B cell (primary cell): ENCODE measurements at regions not wholly inside any gene's neighbourhood (a gene's known extent, or its start where the extent isn't known, plus 50 kb on each side); places are given as distances from the start of the nearest gene placed in this dataset.

Experiments
- ATAC-seq: fragments of 200-7000 bp; cut with Tn5 transposase; one replicate; pipeline ENCODE4 v1.10.0; 2021; ENCODE audit warnings: low read depth, mild to moderate bottlenecking, moderate number of reproducible peaks, moderate library complexity
- CTCF ChIA-PET: fragments of 350-600 bp; sonication (Branson Sonifier 250); formaldehyde crosslinking; loops from one replicate; lab custom pipeline; 2021; ENCODE audit warnings: antibody characterized with exemption, inconsistent platforms; lab: Charles Lee
- POLR2A ChIA-PET: fragments of 350-600 bp; sonication (Branson Sonifier 250); formaldehyde crosslinking; loops from one replicate; lab custom pipeline; 2021; ENCODE audit warnings: antibody characterized with exemption; lab: Charles Lee
- DNase-seq: peaks from one replicate; pipeline ENCODE4 v3.0.0; 2013
- H2AFZ ChIP-seq: 2 replicates; pipeline ENCODE4 v1.6.1; 2012; ENCODE audit warnings: mild to moderate bottlenecking, low read depth, low read length; ENCODE audit not compliant: insufficient read depth, poor library complexity, severe bottlenecking
- H3K27ac ChIP-seq, 2 donors: 1 replicate in 1 of 2; 2 replicates in 1 of 2; pipeline ENCODE4 v1.5.1; 2012 to 2013; ENCODE audit warnings: low read length in 2 of 2, mild to moderate bottlenecking in 2 of 2, moderate library complexity in 1 of 2
- H3K27me3 ChIP-seq, 4 experiments: fragments of 200-600 bp in 1 of 4; sonication (generic) in 1 of 4; replicated peaks in 1 of 4; 1 replicate in 2 of 4; 2 replicates in 2 of 4; pipeline versions ENCODE4 v1.6.1 to v1.7.0; 2013 to 2016; ENCODE audit warnings: low read length in 3 of 4, mild to moderate bottlenecking in 2 of 4, mixed read lengths in 1 of 4, moderate library complexity in 1 of 4; ENCODE audit not compliant: insufficient read depth in 4 of 4, control insufficient read depth in 3 of 4; ENCODE audit errors: control extremely low read depth in 1 of 4
- H3K36me3 ChIP-seq, 2 experiments: replicated peaks in 1 of 2; 1 replicate in 1 of 2; 2 replicates in 1 of 2; pipeline versions ENCODE4 v1.6.1 to v1.7.1; 2013; ENCODE audit warnings: low read length in 1 of 2; ENCODE audit not compliant: insufficient read depth in 2 of 2, control insufficient read depth in 1 of 2; ENCODE audit errors: control extremely low read depth in 1 of 2, extremely low read depth in 1 of 2
- H3K4me1 ChIP-seq, 2 donors: fragments of 200-600 bp in 1 of 2; sonication (generic) in 1 of 2; 1 replicate in 1 of 2; 2 replicates in 1 of 2; pipeline versions ENCODE4 v1.5.1 to v1.6.1; 2013 to 2017; ENCODE audit warnings: low read length in 2 of 2; ENCODE audit not compliant: control insufficient read depth in 2 of 2, insufficient read depth in 2 of 2
- H3K4me2 ChIP-seq: replicated peaks from 2 replicates; pipeline ENCODE3; 2012; ENCODE audit warnings: mild to moderate bottlenecking, low read depth, low read length; ENCODE audit not compliant: poor library complexity, severe bottlenecking
- H3K4me3 ChIP-seq, 5 experiments: fragments of 200-600 bp in 1 of 5; sonication (generic) in 1 of 5; 1 replicate in 3 of 5; 2 replicates in 2 of 5; pipeline versions ENCODE4 v1.5.1 to v1.7.0; 2011 to 2016; ENCODE audit warnings: low read length in 4 of 5, mild to moderate bottlenecking in 4 of 5, low read depth in 2 of 5, control low read depth in 1 of 5, moderate library complexity in 1 of 5; ENCODE audit not compliant: insufficient read depth in 1 of 5; ENCODE audit errors: control extremely low read depth in 1 of 5, extremely low read depth in 1 of 5
- H3K79me2 ChIP-seq: fragments of 200-600 bp; sonication (generic); one replicate; pipeline ENCODE4 v1.6.0; 2016; ENCODE audit warnings: low read length; ENCODE audit not compliant: control insufficient read depth, insufficient read depth
- H3K9ac ChIP-seq: fragments of 200-600 bp; sonication (generic); 2 replicates; pipeline ENCODE4 v1.6.1; 2017; ENCODE audit warnings: mild to moderate bottlenecking, low read length, moderate library complexity
- H3K9me3 ChIP-seq, 3 donors: one replicate each; pipeline versions ENCODE4 v1.6.1 to v1.7.1; 2013; ENCODE audit warnings: low read length in 2 of 3; ENCODE audit not compliant: control insufficient read depth in 2 of 3, insufficient read depth in 1 of 3; ENCODE audit errors: control extremely low read depth in 1 of 3
- H4K20me1 ChIP-seq: 2 replicates; pipeline ENCODE4 v1.6.0; 2012; ENCODE audit warnings: mild to moderate bottlenecking, low read length; ENCODE audit not compliant: insufficient read depth, control insufficient read depth, poor library complexity, severe bottlenecking
- H3K27ac Mint-ChIP-seq: one replicate; pipeline ENCODE4 v1.8.0; 2021; ENCODE audit warnings: mixed read lengths
- H3K27me3 Mint-ChIP-seq: one replicate; pipeline ENCODE4 v1.8.0; 2021; ENCODE audit warnings: mixed read lengths
- H3K4me1 Mint-ChIP-seq: one replicate; pipeline ENCODE4 v1.8.0; 2021; ENCODE audit warnings: mixed read lengths
- H3K4me3 Mint-ChIP-seq: one replicate; pipeline ENCODE4 v1.8.0; 2021; ENCODE audit warnings: mixed read lengths
- H3K9me3 Mint-ChIP-seq: one replicate; pipeline ENCODE4 v1.8.0; 2022; ENCODE audit warnings: mixed read lengths; ENCODE audit not compliant: insufficient read depth
- CTCF ChIP-seq: fragments of 200-600 bp; IDR thresholded peaks from one replicate; pipeline ENCODE4 v1.8.0; 2022; ENCODE audit warnings: antibody characterized with exemption, mild to moderate bottlenecking
- EZH2 ChIP-seq: IDR thresholded peaks from 2 replicates; pipeline ENCODE4 v1.6.1; 2012; ENCODE audit warnings: borderline replicate concordance, low read depth, mild to moderate bottlenecking, moderate library complexity, low read length; ENCODE audit not compliant: insufficient read depth, poor library complexity, severe bottlenecking
- WGBS: methylation state at CpG from one replicate; pipeline ENCODE4 v1.1.5; 2013; ENCODE audit warnings: missing lambda C conversion rate; ENCODE audit not compliant: insufficient coverage; 5-methylcytosine and 5-hydroxymethylcytosine counted together
- intact Hi-C: fragments of 100-400 bp; cut with micrococcal nuclease; formaldehyde crosslinking; loops from one replicate; pipeline ENCODE4 v1.10.0; 2022

- H3K27ac ChIP-seq = no peak overlapping the region
- H3K9me3 Mint-ChIP-seq = no peaks in the 10 kb centered on the region
- POLR2A ChIA-PET = no interaction called here
- H3K36me3 ChIP-seq = no peaks in the 10 kb centered on the region
- H3K4me1 ChIP-seq = peaks cover 7 to 9% of the 10 kb centered on the region in 2 donors
- peaks cover 9% of the 10 kb centered on the region for H3K4me1 Mint-ChIP-seq
- H3K27me3 ChIP-seq = no peaks in the 10 kb centered on the region
- H4K20me1 ChIP-seq = no peaks in the 10 kb centered on the region
- H3K4me3 ChIP-seq = no peak overlapping the region
- H3K4me3 Mint-ChIP-seq = no peak overlapping the region
- no peaks in the 10 kb centered on the region for H3K79me2 ChIP-seq
- H3K27ac Mint-ChIP-seq = no peak overlapping the region
- CTCF ChIA-PET = no interaction called here
- no peak overlapping the region for H3K4me2 ChIP-seq
- no peaks in the 10 kb centered on the region for H3K27me3 Mint-ChIP-seq
- intact Hi-C loops = no loop called here
- no peaks in the 10 kb centered on the region for H3K9me3 ChIP-seq
- TF ChIP-seq CTCF (no peak), EZH2 (no peak)
- no peak overlapping the region for H2AFZ ChIP-seq
- no peak overlapping the region for H3K9ac ChIP-seq
- no peak for ATAC-seq
- 90% methylated on average over 13 of the region's 15 CpGs for WGBS
- DNase-seq = no peak
These were observed 221.2 kb upstream of the ANKRD55 start for GRCh38 chr5:56454219-56454862.

DNA sequence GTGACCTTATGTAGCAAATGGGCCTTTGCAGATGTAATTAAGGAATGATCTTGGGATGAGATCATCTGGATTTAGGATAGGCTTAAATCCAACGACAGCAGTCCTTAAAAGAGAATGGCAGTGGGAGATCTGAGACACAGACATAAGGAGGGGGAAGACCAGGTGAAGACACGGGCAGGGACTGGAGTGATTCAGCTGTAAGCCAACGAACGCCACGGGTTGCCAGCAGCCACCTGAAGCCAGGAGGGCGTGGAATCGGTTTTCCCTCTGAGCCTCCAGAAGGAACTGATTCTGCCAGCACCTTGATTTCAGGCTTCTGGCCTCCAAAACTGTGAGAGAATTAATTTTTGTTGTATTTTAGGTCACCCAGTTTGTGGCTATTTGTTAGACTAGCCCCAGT lies 218.6 kb upstream of the ANKRD55 start:
- Histone ChIP-seq H3K4me2 (no peak overlapping the region), H4K20me1 (no peaks in the 10 kb centered on the region), H2AFZ (no peak overlapping the region), H3K79me2 (no peaks in the 10 kb centered on the region), H3K9me3 (peaks cover 0 to 4% (median 0%) of the 10 kb centered on the region in 3 donors), H3K27ac (no peak overlapping the region), H3K4me3 (no peak overlapping the region), H3K4me1 (peaks cover 7 to 9% of the 10 kb centered on the region in 2 donors), H3K36me3 (no peaks in the 10 kb centered on the region), H3K9ac (no peak overlapping the region), H3K27me3 (no peaks in the 10 kb centered on the region)
- H3K9me3 Mint-ChIP-seq = no peaks in the 10 kb centered on the region
- no peak overlapping the region for H3K4me3 Mint-ChIP-seq
- ChIA-PET POLR2A (no interaction called here), CTCF (no interaction called here)
- WGBS = 86% methylated on average over 7 of the region's 7 CpGs
- ATAC-seq = no peak
- TF ChIP-seq EZH2 = no peak
- TF ChIP-seq CTCF = no peak
- no peak for DNase-seq
- peaks cover 13% of the 10 kb centered on the region for H3K4me1 Mint-ChIP-seq
- intact Hi-C loops = no loop called here
- H3K27me3 Mint-ChIP-seq = no peaks in the 10 kb centered on the region
- no peak overlapping the region for H3K27ac Mint-ChIP-seq
